Uterus (tissue), 3 donors: ENCODE measurements at regions not wholly inside any gene's neighbourhood (a gene's known extent, or its start where the extent isn't known, plus 50 kb on each side); places are given as distances from the start of the nearest gene placed in this dataset.

ENCODE experiments used
- DNase-seq, 2 donors: peaks; one replicate each; pipeline ENCODE4 v3.0.0-alpha.2; 2019 to 2020
- H3K27ac ChIP-seq, 2 donors: fragments of 200-600 bp; sonication (generic); 1 replicate in 1 of 2; 2 replicates in 1 of 2; pipeline ENCODE4 v1.5.1; 2016 to 2018
- H3K27me3 ChIP-seq, 2 donors: fragments of 200-600 bp; sonication (generic); one replicate each; pipeline ENCODE4 v1.5.1; 2018 to 2019; ENCODE audit warnings: control low read depth in 1 of 2
- H3K36me3 ChIP-seq, 2 donors: fragments of 200-600 bp; sonication (generic); one replicate each; pipeline ENCODE4 v1.5.1; 2019; ENCODE audit warnings: control low read depth in 1 of 2
- H3K4me1 ChIP-seq, 2 donors: fragments of 200-600 bp; sonication (generic); one replicate each; pipeline ENCODE4 v1.5.1; 2018 to 2019; ENCODE audit warnings: control low read depth in 1 of 2
- H3K4me3 ChIP-seq, 2 donors: fragments of 200-600 bp; sonication (generic); 1 replicate in 1 of 2; 2 replicates in 1 of 2; pipeline ENCODE4 v1.5.1; 2018 to 2019; ENCODE audit warnings: mild to moderate bottlenecking in 1 of 2
- H3K9me3 ChIP-seq, 2 donors: fragments of 200-600 bp; sonication (generic); one replicate each; pipeline ENCODE4 v1.5.1; 2019; ENCODE audit warnings: control low read depth in 1 of 2
- POLR2A ChIP-seq, 2 donors: fragments of 450-650 bp; IDR thresholded peaks; one replicate each; pipeline ENCODE4 v1.6.1; 2016; ENCODE audit warnings: antibody characterized with exemption in 2 of 2, mild to moderate bottlenecking in 1 of 2, moderate library complexity in 1 of 2
- intact Hi-C: fragments of 100-400 bp; cut with DNase I; formaldehyde crosslinking; loops from one replicate; pipeline ENCODE4 v1.15.1; 2023; ENCODE audit warnings: low total_unique reads
- TF ChIP-seq, protein P1 (sequence below), 4 experiments: fragments of 200-600 bp in 2 of 4; fragments of 450-650 bp in 2 of 4; sonication (generic) in 2 of 4; IDR thresholded peaks; one replicate each; pipeline ENCODE4 v1.5.1; 2016 to 2019; ENCODE audit warnings: antibody characterized with exemption in 4 of 4, mild to moderate bottlenecking in 2 of 4, moderate library complexity in 1 of 4
- donor health status: DM: yes; HTN: yes; CAD: no.

GRCh38 chr3:34852844-34853439 is 786.4 kb upstream of the ARPP21 start:
- no peaks in the 10 kb centered on the region for H3K4me1 ChIP-seq
- DNase-seq = no peak
- no peaks in the 10 kb centered on the region for H3K27me3 ChIP-seq
- H3K4me3 ChIP-seq = no peak overlapping the region
- intact Hi-C loops = no loop called here
- no peak for TF ChIP-seq POLR2A (IDR thresholded peaks at IDR 0.05)
- H3K9me3 ChIP-seq = no peaks in the 10 kb centered on the region
- H3K36me3 ChIP-seq = no peaks in the 10 kb centered on the region
- no peak overlapping the region for H3K27ac ChIP-seq

- H3K4me1 ChIP-seq = no peaks in the 10 kb centered on the region
- intact Hi-C loops = no loop called here
- TF ChIP-seq, protein P1, sequence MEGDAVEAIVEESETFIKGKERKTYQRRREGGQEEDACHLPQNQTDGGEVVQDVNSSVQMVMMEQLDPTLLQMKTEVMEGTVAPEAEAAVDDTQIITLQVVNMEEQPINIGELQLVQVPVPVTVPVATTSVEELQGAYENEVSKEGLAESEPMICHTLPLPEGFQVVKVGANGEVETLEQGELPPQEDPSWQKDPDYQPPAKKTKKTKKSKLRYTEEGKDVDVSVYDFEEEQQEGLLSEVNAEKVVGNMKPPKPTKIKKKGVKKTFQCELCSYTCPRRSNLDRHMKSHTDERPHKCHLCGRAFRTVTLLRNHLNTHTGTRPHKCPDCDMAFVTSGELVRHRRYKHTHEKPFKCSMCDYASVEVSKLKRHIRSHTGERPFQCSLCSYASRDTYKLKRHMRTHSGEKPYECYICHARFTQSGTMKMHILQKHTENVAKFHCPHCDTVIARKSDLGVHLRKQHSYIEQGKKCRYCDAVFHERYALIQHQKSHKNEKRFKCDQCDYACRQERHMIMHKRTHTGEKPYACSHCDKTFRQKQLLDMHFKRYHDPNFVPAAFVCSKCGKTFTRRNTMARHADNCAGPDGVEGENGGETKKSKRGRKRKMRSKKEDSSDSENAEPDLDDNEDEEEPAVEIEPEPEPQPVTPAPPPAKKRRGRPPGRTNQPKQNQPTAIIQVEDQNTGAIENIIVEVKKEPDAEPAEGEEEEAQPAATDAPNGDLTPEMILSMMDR (IDR thresholded peaks at IDR 0.05) = no peak
Observed at GRCh38 chr3:34856081-34856947, 783.0 kb upstream of the ARPP21 start.

DNA sequence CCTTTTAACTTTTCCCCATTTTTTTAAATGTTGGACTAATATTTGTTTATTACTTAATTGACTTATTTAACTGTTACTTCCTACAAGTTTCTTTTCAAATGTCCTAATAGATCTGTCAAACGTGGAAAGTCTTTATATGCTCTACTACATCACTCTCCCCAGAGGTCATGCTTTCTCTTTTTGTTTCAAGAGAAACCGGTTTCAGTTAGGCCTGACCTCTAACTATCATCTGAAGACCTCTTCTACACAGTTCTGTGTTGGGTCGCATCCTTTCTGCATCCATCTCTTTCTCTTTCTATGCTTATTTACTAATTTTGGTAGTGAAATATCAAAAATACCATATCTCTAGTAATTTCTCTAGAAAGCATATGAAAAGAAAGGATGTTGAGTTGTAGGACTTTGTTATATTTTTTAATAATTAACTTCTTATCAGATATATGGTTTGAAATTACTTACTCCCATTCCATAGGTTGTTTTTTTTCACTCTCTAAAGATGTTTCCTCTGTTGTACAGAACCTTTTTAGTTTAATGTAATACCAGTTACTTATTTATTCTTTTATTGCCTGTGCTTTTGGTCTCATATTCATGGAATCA is 781.2 kb upstream of the ARPP21 start:
- H3K9me3 ChIP-seq = no peaks in the 10 kb centered on the region
- no peaks in the 10 kb centered on the region for H3K27me3 ChIP-seq
- TF ChIP-seq POLR2A (IDR thresholded peaks at IDR 0.05) = no peak
- TF ChIP-seq, protein P1 (IDR thresholded peaks at IDR 0.05) = no peak
- H3K36me3 ChIP-seq = no peaks in the 10 kb centered on the region
- H3K27ac ChIP-seq = no peak overlapping the region
- H3K4me1 ChIP-seq = no peaks in the 10 kb centered on the region
- intact Hi-C loops = no loop called here
- no peak overlapping the region for H3K4me3 ChIP-seq
- DNase-seq = no peak

More at GRCh38 chr3:34856081-34856947, 783.0 kb upstream of the ARPP21 start:
- H3K36me3 ChIP-seq = no peaks in the 10 kb centered on the region
- H3K4me3 ChIP-seq = no peak overlapping the region
- DNase-seq = no peak
- H3K27me3 ChIP-seq = no peaks in the 10 kb centered on the region
- no peaks in the 10 kb centered on the region for H3K9me3 ChIP-seq
- H3K27ac ChIP-seq = no peak overlapping the region

GRCh38 chr3:34859746-34860145 is 779.6 kb upstream of the ARPP21 start:
- no peaks in the 10 kb centered on the region for H3K9me3 ChIP-seq
- no peak overlapping the region for H3K4me3 ChIP-seq
- no peak for TF ChIP-seq POLR2A (IDR thresholded peaks at IDR 0.05)
- TF ChIP-seq, protein P1 (IDR thresholded peaks at IDR 0.05) = no peak
- no peaks in the 10 kb centered on the region for H3K36me3 ChIP-seq
- no peak for DNase-seq
- no peak overlapping the region for H3K27ac ChIP-seq
- intact Hi-C loops = no loop called here
- no peaks in the 10 kb centered on the region for H3K27me3 ChIP-seq
- no peaks in the 10 kb centered on the region for H3K4me1 ChIP-seq

- Histone ChIP-seq H3K27me3 (no peaks in the 10 kb centered on the region), H3K4me3 (no peak overlapping the region), H3K4me1 (no peaks in the 10 kb centered on the region), H3K36me3 (no peaks in the 10 kb centered on the region), H3K27ac (no peak overlapping the region), H3K9me3 (no peaks in the 10 kb centered on the region)
- TF ChIP-seq POLR2A (IDR thresholded peaks at IDR 0.05) = no peak
- TF ChIP-seq, protein P1 (IDR thresholded peaks at IDR 0.05) = no peak
- intact Hi-C loops = no loop called here
- DNase-seq = no peak
Observed at GRCh38 chr3:34862456-34862855, 776.9 kb upstream of the ARPP21 start.
